ENCODE measurements at regions not wholly inside any gene's neighbourhood (a gene's known extent, or its start where the extent isn't known, plus 50 kb on each side); places are given as distances from the start of the nearest gene placed in this dataset.
A peak's percentile ranks its signal among the peaks of the same experiment; 100 is the strongest.

GRCh38 chr19:33997690-33998089 is 174.6 kb upstream of the LSM14A start:
- Histone ChIP-seq H3K36me3 (no peaks in the 10 kb centered on the region), H3K4me1 (no peaks in the 10 kb centered on the region), H3K27me3 (peaks cover 0 to 7% (median 0%) of the 10 kb centered on the region in 9 donors), H3K4me3 (no peak overlapping the region), H3K9me3 (peaks cover 0 to 8% (median 1%) of the 10 kb centered on the region in 12 donors), H3K27ac (no peak overlapping the region)
- 60 to 72% (median 61%) methylated on average over 2 of the region's 2 CpGs for WGBS, 4 donors
- ATAC-seq = no peak
- TF ChIP-seq CTCF (IDR thresholded peaks at IDR 0.05) (peak in 5 of 12 donors; percentile 16 to 36 (median 23)), POLR2A (IDR thresholded peaks at IDR 0.05) (no peak)
- intact Hi-C loops (cut with DNase I) = loop anchor here in 9 of 10 donors (2.0 to 10.0 kb wide), 7 partner anchors 83 to 220 kb away; partner anchors contain the start of gene KCTD15 (in 2 of the 9)
- DNase-seq = no peak

- no peak for ATAC-seq
- no peaks in the 10 kb centered on the region for H3K36me3 ChIP-seq
- 26 to 38% (median 31%) methylated on average over 5 of the region's 5 CpGs for WGBS, 4 donors
- H3K9me3 ChIP-seq = peaks cover 0 to 2% (median 0%) of the 10 kb centered on the region in 12 donors
- no peak overlapping the region for H3K4me3 ChIP-seq
- H3K4me1 ChIP-seq = no peaks in the 10 kb centered on the region
- no peak for DNase-seq
- peaks cover 0 to 8% (median 0%) of the 10 kb centered on the region in 9 donors for H3K27me3 ChIP-seq
- no peak overlapping the region for H3K27ac ChIP-seq
- TF ChIP-seq CTCF (IDR thresholded peaks at IDR 0.05) (no peak), POLR2A (IDR thresholded peaks at IDR 0.05) (no peak)
- intact Hi-C loops (cut with DNase I) = loop anchor here in 9 of 10 donors (2.0 to 10.0 kb wide), 7 partner anchors 84 to 221 kb away; partner anchors contain the start of gene KCTD15 (in 2 of the 9)
These were observed 174.0 kb upstream of the LSM14A start for GRCh38 chr19:33998302-33998701.

GRCh38 chr19:33998739-33999345 is 173.5 kb upstream of the LSM14A start:
- Histone ChIP-seq H3K27ac (no peak overlapping the region), H3K4me1 (no peaks in the 10 kb centered on the region), H3K9me3 (no peaks in the 10 kb centered on the region), H3K4me3 (no peak overlapping the region), H3K36me3 (no peaks in the 10 kb centered on the region), H3K27me3 (peaks cover 0 to 13% (median 2%) of the 10 kb centered on the region in 9 donors)
- ATAC-seq (no peak), DNase-seq (no peak)
- 71 to 81% (median 74%) methylated on average over 4 of the region's 4 CpGs for WGBS, 4 donors
- TF ChIP-seq CTCF (IDR thresholded peaks at IDR 0.05) = peak; percentile 27 to 67 (median 52)
- no peak for TF ChIP-seq POLR2A (IDR thresholded peaks at IDR 0.05)
- intact Hi-C loops (cut with DNase I) = loop anchor here in 9 of 10 donors (1.0 to 10.0 kb wide), 8 partner anchors 84 to 222 kb away; partner anchors contain the start of gene KCTD15 (in 2 of the 9)

GRCh38 chr19:34017024-34017423 is 155.3 kb upstream of the LSM14A start:
- intact Hi-C loops (cut with DNase I) = no loop called here
- TF ChIP-seq POLR2A (IDR thresholded peaks at IDR 0.05) (no peak), CTCF (IDR thresholded peaks at IDR 0.05) (no peak)
- Histone ChIP-seq H3K4me1 (no peaks in the 10 kb centered on the region), H3K27me3 (peaks cover 0 to 50% (median 10%) of the 10 kb centered on the region in 9 donors), H3K9me3 (peaks cover 0 to 11% (median 4%) of the 10 kb centered on the region in 12 donors), H3K27ac (no peak overlapping the region), H3K4me3 (no peak overlapping the region), H3K36me3 (no peaks in the 10 kb centered on the region)
- ATAC-seq = no peak
- 59 to 71% (median 64%) methylated on average over 3 of the region's 3 CpGs for WGBS, 4 donors
- DNase-seq = no peak
